ENCODE measurements at regions not wholly inside any gene's neighbourhood (a gene's known extent, or its start where the extent isn't known, plus 50 kb on each side); places are given as distances from the start of the nearest gene placed in this dataset.

DNA sequence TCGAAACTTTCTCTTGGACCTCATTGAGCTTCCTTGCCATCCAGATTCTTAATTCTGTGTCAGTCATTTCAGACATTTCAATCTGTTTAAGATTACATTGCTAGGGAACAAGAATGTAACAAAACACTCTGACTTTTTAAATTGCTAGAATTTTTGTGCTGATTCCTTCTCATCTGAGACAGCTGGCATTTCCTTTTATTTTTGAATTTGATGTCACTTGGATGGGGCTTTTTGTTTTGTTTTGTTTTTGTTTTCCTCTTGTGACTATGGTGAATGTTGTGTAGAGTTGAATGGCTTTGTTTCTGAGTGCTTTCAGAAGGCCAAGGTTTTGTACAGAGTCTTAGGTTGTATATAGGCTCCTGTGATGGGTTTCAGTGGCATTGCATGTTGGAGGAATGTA, 1129.3 kb downstream of the NAALADL2 start:
- TF ChIP-seq EZH2 (IDR thresholded peaks at IDR 0.05; ENCODE audit: insufficient read depth, poor library complexity, severe bottlenecking): no peak
- no peak for TF ChIP-seq EZH2phosphoT487 (IDR thresholded peaks at IDR 0.05; ENCODE audit: insufficient read depth, low read depth)
